ENCODE measurements at regions not wholly inside any gene's neighbourhood (a gene's known extent, or its start where the extent isn't known, plus 50 kb on each side); places are given as distances from the start of the nearest gene placed in this dataset.
"Not testable (repeated sequence)": the region's sequence is repeated elsewhere in the genome, so short reads cannot be mapped to it uniquely, and the experiment has no call there.

DNA sequence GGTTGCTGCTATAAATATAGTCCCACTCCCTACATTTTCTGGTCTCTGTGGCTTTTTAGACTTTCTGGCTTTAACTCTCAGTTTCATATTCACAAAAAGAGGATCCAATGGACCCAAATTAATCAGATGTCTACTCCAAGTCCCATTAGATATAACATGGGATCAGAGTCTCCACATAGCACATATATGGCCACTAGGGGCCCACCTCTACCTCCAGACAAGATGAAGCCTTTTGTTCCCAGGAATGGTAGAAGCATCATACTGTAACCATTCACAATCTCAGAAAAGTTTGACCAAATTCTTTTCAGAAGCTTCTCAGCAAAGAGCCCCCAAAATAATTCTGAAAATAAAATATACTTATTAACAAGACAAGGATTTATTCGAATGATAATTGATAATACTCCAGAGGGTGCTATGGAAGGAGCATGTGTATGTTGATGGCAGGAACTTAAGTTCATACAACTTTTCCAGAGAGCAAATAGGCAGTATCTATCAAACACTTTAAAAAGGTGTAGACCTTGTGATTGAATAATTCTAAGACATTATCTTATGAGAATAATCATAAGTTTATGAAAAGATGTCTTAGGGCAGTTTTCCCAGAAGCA lies 382.3 kb upstream of the CRIM1 start:
- no peaks in the 10 kb centered on the region for H3K36me3 ChIP-seq (ENCODE audit: control insufficient read depth in 4 of 4, insufficient read depth in 4 of 4, low read length in 3 of 4)
- ChIA-PET CTCF (interaction anchor here (1.2 to 1.3 kb wide), 2 partner anchors 12 to 18 kb away, joined by 4 read pairs; no protein-coding TSS in a partner anchor), POLR2A (no interaction called here)
- H3K27ac ChIP-seq (ENCODE audit: insufficient read depth in 1 of 2, low read depth in 1 of 2, low read length in 2 of 2, poor library complexity in 1 of 2, severe bottlenecking in 2 of 2): no peak overlapping the region
- H3K4me3 ChIP-seq (ENCODE audit: control insufficient read depth in 1 of 7, extremely low read depth in 1 of 7, insufficient read depth in 4 of 7, low read depth in 2 of 7, low read length in 6 of 7): no peak overlapping the region
- no peaks in the 10 kb centered on the region for H3K4me1 ChIP-seq (ENCODE audit: control extremely low read depth in 1 of 4, control insufficient read depth in 4 of 4, insufficient read depth in 4 of 4, low read length in 3 of 4)
- H3K9me3 ChIP-seq (ENCODE audit: control extremely low read depth in 1 of 5, control insufficient read depth in 4 of 5, insufficient read depth in 2 of 5, low read depth in 1 of 5, low read length in 4 of 5): no peaks in the 10 kb centered on the region
- H3K27me3 ChIP-seq (replicated peaks in 2 of 5; ENCODE audit: control insufficient read depth in 4 of 5, insufficient read depth in 5 of 5, low read length in 4 of 5): no peaks in the 10 kb centered on the region
- WGBS (ENCODE audit: insufficient coverage): no CpG with 5 or more reads among the region's 1 CpG
- DNase-seq: peak; percentile 20 to 46 (median 41)

DNA sequence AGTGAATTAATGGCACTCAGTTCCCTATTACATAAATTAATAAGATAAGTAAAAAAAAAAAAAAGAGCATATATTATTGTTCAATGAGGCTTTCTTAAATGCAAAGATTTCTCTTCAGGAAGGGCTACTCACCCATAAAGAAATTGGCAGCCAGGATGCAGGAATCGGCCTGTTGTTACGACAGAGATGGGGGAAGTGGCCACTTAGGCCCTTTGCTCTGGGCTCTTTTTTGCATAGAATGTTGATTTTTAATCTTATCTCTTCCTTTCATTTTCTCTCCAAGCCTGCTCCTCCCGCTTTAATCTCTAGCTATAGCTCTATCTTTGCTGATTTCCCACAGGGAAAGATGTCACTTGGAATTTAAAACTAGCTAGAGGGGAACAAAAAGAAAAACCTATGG lies 391.8 kb upstream of the CRIM1 start:
- no peaks in the 10 kb centered on the region for H3K36me3 ChIP-seq (ENCODE audit: control insufficient read depth in 4 of 4, insufficient read depth in 4 of 4, low read length in 3 of 4)
- CTCF ChIA-PET: no interaction called here
- H3K4me3 ChIP-seq (ENCODE audit: control insufficient read depth in 1 of 7, extremely low read depth in 1 of 7, insufficient read depth in 4 of 7, low read depth in 2 of 7, low read length in 6 of 7): no peak overlapping the region
- no peaks in the 10 kb centered on the region for H3K4me1 ChIP-seq (ENCODE audit: control extremely low read depth in 1 of 4, control insufficient read depth in 4 of 4, insufficient read depth in 4 of 4, low read length in 3 of 4)
- DNase-seq: no peak
- H3K9me3 ChIP-seq (ENCODE audit: control extremely low read depth in 1 of 5, control insufficient read depth in 4 of 5, insufficient read depth in 2 of 5, low read depth in 1 of 5, low read length in 4 of 5): peaks cover 0 to 3% (median 0%) of the 10 kb centered on the region in 5 experiments
- no peak overlapping the region for H3K27ac ChIP-seq (ENCODE audit: insufficient read depth in 1 of 2, low read depth in 1 of 2, low read length in 2 of 2, poor library complexity in 1 of 2, severe bottlenecking in 2 of 2)
- no peaks in the 10 kb centered on the region for H3K27me3 ChIP-seq (replicated peaks in 2 of 5; ENCODE audit: control insufficient read depth in 4 of 5, insufficient read depth in 5 of 5, low read length in 4 of 5)
- no CpG with 5 or more reads among the region's 3 CpGs for WGBS (ENCODE audit: insufficient coverage)
- POLR2A ChIA-PET: interaction anchor here (1.0 kb wide), 1 partner anchor 20 kb away, joined by 3 read pairs; no protein-coding TSS in a partner anchor

DNA sequence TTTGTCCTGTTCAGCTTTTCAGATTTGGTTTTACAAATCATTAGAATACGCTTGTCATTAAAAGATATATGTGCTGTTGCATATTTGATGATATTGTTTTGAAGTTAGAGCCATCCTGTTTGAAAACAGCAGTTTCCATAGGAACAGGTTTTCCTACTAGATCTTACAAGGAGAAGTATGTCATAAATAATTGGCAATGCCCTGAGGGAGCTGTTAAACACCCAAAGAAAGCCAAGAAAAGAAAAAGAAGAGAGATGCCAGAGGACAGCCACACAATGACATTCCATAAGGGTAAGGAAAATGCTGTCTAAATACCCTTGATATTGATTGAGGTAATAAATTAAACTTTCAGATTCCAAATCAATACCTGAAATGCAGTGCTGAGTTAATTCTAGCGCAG lies 392.2 kb upstream of the CRIM1 start:
- Histone ChIP-seq H3K27ac (ENCODE audit: insufficient read depth in 1 of 2, low read depth in 1 of 2, low read length in 2 of 2, poor library complexity in 1 of 2, severe bottlenecking in 2 of 2) (no peak overlapping the region), H3K27me3 (replicated peaks in 2 of 5; ENCODE audit: control insufficient read depth in 4 of 5, insufficient read depth in 5 of 5, low read length in 4 of 5) (no peaks in the 10 kb centered on the region), H3K4me1 (ENCODE audit: control extremely low read depth in 1 of 4, control insufficient read depth in 4 of 4, insufficient read depth in 4 of 4, low read length in 3 of 4) (no peaks in the 10 kb centered on the region), H3K36me3 (ENCODE audit: control insufficient read depth in 4 of 4, insufficient read depth in 4 of 4, low read length in 3 of 4) (no peaks in the 10 kb centered on the region), H3K9me3 (ENCODE audit: control extremely low read depth in 1 of 5, control insufficient read depth in 4 of 5, insufficient read depth in 2 of 5, low read depth in 1 of 5, low read length in 4 of 5) (peaks cover 0 to 3% (median 0%) of the 10 kb centered on the region in 5 experiments), H3K4me3 (ENCODE audit: control insufficient read depth in 1 of 7, extremely low read depth in 1 of 7, insufficient read depth in 4 of 7, low read depth in 2 of 7, low read length in 6 of 7) (no peak overlapping the region)
- DNase-seq: no peak
- ChIA-PET POLR2A (no interaction called here), CTCF (no interaction called here)
- no CpG with 5 or more reads among the region's 2 CpGs for WGBS (ENCODE audit: insufficient coverage)

DNA sequence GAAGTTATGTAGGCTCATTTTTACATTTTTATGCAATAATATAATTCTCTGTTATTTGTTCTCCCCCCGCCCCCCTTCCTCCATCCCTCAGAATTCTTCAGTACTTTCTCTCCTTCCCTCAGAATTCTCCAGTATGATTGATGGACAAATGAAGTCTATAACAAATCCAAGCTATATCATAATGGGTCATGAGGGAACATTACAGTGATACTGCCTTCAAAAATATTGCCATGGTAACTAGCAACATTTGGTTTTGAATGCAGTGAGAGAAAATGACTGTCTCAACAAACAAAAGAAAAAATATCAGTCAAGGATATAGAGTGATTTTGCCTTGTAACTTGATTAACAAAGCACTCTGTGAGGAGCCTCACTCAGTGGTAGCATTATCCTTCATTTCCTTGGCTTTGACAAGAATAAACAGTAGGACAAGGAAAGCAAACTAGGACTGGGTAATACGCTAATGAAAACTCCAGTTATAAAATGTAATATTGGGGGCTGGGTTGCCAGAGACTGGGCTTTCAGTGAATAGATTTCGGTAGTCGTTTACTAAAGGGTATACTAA lies 392.9 kb upstream of the CRIM1 start:
- 91% methylated on average over 3 of the region's 4 CpGs for WGBS (ENCODE audit: insufficient coverage)
- CTCF ChIA-PET: no interaction called here
- Histone ChIP-seq H3K4me3 (ENCODE audit: control insufficient read depth in 1 of 7, extremely low read depth in 1 of 7, insufficient read depth in 4 of 7, low read depth in 2 of 7, low read length in 6 of 7) (no peak overlapping the region), H3K27ac (ENCODE audit: insufficient read depth in 1 of 2, low read depth in 1 of 2, low read length in 2 of 2, poor library complexity in 1 of 2, severe bottlenecking in 2 of 2) (no peak overlapping the region), H3K36me3 (ENCODE audit: control insufficient read depth in 4 of 4, insufficient read depth in 4 of 4, low read length in 3 of 4) (no peaks in the 10 kb centered on the region), H3K27me3 (replicated peaks in 2 of 5; ENCODE audit: control insufficient read depth in 4 of 5, insufficient read depth in 5 of 5, low read length in 4 of 5) (no peaks in the 10 kb centered on the region), H3K9me3 (ENCODE audit: control extremely low read depth in 1 of 5, control insufficient read depth in 4 of 5, insufficient read depth in 2 of 5, low read depth in 1 of 5, low read length in 4 of 5) (peaks cover 0 to 3% (median 0%) of the 10 kb centered on the region in 5 experiments), H3K4me1 (ENCODE audit: control extremely low read depth in 1 of 4, control insufficient read depth in 4 of 4, insufficient read depth in 4 of 4, low read length in 3 of 4) (no peaks in the 10 kb centered on the region)
- POLR2A ChIA-PET: no interaction called here
- no peak for DNase-seq

DNA sequence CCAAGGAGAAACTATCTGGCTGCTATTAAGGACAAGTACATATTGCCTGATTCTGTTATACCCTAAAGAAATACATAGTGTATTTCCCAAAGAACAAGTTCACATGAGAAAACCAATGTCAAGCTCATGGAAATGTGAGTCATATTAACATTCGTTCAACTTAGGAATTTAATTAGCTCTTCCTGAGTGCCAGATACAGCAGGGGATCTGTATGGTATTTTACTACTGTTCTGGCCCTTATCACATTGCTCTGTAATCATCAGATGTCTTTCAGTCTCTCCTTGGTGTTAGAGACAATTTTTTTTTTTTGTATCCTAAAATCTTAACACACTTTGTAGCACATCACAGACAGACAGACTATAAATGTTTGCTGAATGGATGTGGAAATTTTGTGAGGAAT lies 395.0 kb upstream of the CRIM1 start:
- Histone ChIP-seq H3K4me3 (ENCODE audit: control insufficient read depth in 1 of 7, extremely low read depth in 1 of 7, insufficient read depth in 4 of 7, low read depth in 2 of 7, low read length in 6 of 7) (no peak overlapping the region), H3K36me3 (ENCODE audit: control insufficient read depth in 4 of 4, insufficient read depth in 4 of 4, low read length in 3 of 4) (no peaks in the 10 kb centered on the region), H3K27me3 (replicated peaks in 2 of 5; ENCODE audit: control insufficient read depth in 4 of 5, insufficient read depth in 5 of 5, low read length in 4 of 5) (no peaks in the 10 kb centered on the region), H3K9me3 (ENCODE audit: control extremely low read depth in 1 of 5, control insufficient read depth in 4 of 5, insufficient read depth in 2 of 5, low read depth in 1 of 5, low read length in 4 of 5) (peaks cover 0 to 3% (median 0%) of the 10 kb centered on the region in 5 experiments), H3K4me1 (ENCODE audit: control extremely low read depth in 1 of 4, control insufficient read depth in 4 of 4, insufficient read depth in 4 of 4, low read length in 3 of 4) (no peaks in the 10 kb centered on the region), H3K27ac (ENCODE audit: insufficient read depth in 1 of 2, low read depth in 1 of 2, low read length in 2 of 2, poor library complexity in 1 of 2, severe bottlenecking in 2 of 2) (no peak overlapping the region)
- WGBS (ENCODE audit: insufficient coverage): no CpG with 5 or more reads among the region's 1 CpG
- no peak for DNase-seq
- ChIA-PET POLR2A (no interaction called here), CTCF (interaction anchor here (1.0 kb wide), 1 partner anchor 12 kb away, joined by 4 read pairs; no protein-coding TSS in a partner anchor)

DNA sequence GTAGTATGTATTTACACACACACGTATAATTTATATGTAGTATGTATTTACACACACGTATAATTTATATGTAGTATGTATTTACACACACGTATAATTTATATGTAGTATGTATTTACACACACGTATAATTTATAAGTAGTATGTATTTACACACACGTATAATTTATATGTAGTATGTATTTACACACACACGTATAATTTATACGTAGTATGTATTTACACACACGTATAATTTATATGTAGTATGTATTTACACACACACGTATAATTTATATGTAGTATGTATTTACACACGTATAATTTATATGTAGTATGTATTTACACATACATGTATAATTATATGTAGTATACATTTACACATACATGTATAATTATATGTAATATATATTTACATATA lies 398.5 kb upstream of the CRIM1 start:
- POLR2A ChIA-PET; H3K27me3 ChIP-seq (replicated peaks in 2 of 5; ENCODE audit: control insufficient read depth in 4 of 5, insufficient read depth in 5 of 5, low read length in 4 of 5); H3K9me3 ChIP-seq (ENCODE audit: control extremely low read depth in 1 of 5, control insufficient read depth in 4 of 5, insufficient read depth in 2 of 5, low read depth in 1 of 5, low read length in 4 of 5); DNase-seq; H3K4me3 ChIP-seq (ENCODE audit: control insufficient read depth in 1 of 7, extremely low read depth in 1 of 7, insufficient read depth in 4 of 7, low read depth in 2 of 7, low read length in 6 of 7); H3K36me3 ChIP-seq (ENCODE audit: control insufficient read depth in 4 of 4, insufficient read depth in 4 of 4, low read length in 3 of 4); CTCF ChIA-PET; H3K27ac ChIP-seq (ENCODE audit: insufficient read depth in 1 of 2, low read depth in 1 of 2, low read length in 2 of 2, poor library complexity in 1 of 2, severe bottlenecking in 2 of 2); H3K4me1 ChIP-seq (ENCODE audit: control extremely low read depth in 1 of 4, control insufficient read depth in 4 of 4, insufficient read depth in 4 of 4, low read length in 3 of 4): not testable (repeated sequence)
- no CpG with 5 or more reads among the region's 10 CpGs for WGBS (ENCODE audit: insufficient coverage)

DNA sequence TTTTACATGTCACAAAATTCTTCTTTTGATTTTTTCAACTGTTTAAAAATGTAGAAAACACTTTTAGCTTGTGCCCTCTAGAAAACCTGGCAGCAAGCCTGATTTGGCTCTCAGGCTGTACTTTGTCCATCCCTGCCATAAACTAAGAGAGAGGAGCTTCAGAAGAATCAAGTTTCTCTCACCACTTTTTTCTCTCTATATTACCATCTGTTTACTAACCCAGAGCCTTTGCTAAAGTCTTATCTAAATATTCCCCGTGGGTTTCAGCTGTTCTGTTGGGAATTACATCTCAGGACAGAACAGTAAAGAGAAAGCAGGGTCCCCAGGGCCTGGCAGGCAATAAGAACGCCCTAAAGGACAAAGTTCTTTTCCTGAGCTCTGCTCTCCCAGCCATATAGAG lies 409.1 kb upstream of the CRIM1 start:
- no peak for DNase-seq
- Histone ChIP-seq H3K36me3 (ENCODE audit: control insufficient read depth in 4 of 4, insufficient read depth in 4 of 4, low read length in 3 of 4) (no peaks in the 10 kb centered on the region), H3K9me3 (ENCODE audit: control extremely low read depth in 1 of 5, control insufficient read depth in 4 of 5, insufficient read depth in 2 of 5, low read depth in 1 of 5, low read length in 4 of 5) (no peaks in the 10 kb centered on the region), H3K4me3 (ENCODE audit: control insufficient read depth in 1 of 7, extremely low read depth in 1 of 7, insufficient read depth in 4 of 7, low read depth in 2 of 7, low read length in 6 of 7) (no peak overlapping the region), H3K4me1 (ENCODE audit: control extremely low read depth in 1 of 4, control insufficient read depth in 4 of 4, insufficient read depth in 4 of 4, low read length in 3 of 4) (no peaks in the 10 kb centered on the region), H3K27me3 (replicated peaks in 2 of 5; ENCODE audit: control insufficient read depth in 4 of 5, insufficient read depth in 5 of 5, low read length in 4 of 5) (peaks cover 0 to 2% (median 0%) of the 10 kb centered on the region in 5 experiments), H3K27ac (ENCODE audit: insufficient read depth in 1 of 2, low read depth in 1 of 2, low read length in 2 of 2, poor library complexity in 1 of 2, severe bottlenecking in 2 of 2) (no peak overlapping the region)
- POLR2A ChIA-PET: no interaction called here
- CTCF ChIA-PET: no interaction called here
- 48% methylated on average over 2 of the region's 2 CpGs for WGBS (ENCODE audit: insufficient coverage)

Measured in common myeloid progenitor, CD34-positive (primary cell).